B cell (primary cell): ENCODE measurements at regions not wholly inside any gene's neighbourhood (a gene's known extent, or its start where the extent isn't known, plus 50 kb on each side); places are given as distances from the start of the nearest gene placed in this dataset.

Source experiments
- ATAC-seq: fragments of 200-7000 bp; cut with Tn5 transposase; one replicate; pipeline ENCODE4 v1.10.0; 2021; ENCODE audit warnings: low read depth, mild to moderate bottlenecking, moderate number of reproducible peaks, moderate library complexity
- CTCF ChIA-PET: fragments of 350-600 bp; sonication (Branson Sonifier 250); formaldehyde crosslinking; loops from one replicate; lab custom pipeline; 2021; ENCODE audit warnings: antibody characterized with exemption, inconsistent platforms; lab: Charles Lee
- POLR2A ChIA-PET: fragments of 350-600 bp; sonication (Branson Sonifier 250); formaldehyde crosslinking; loops from one replicate; lab custom pipeline; 2021; ENCODE audit warnings: antibody characterized with exemption; lab: Charles Lee
- DNase-seq: peaks from one replicate; pipeline ENCODE4 v3.0.0; 2013
- H2AFZ ChIP-seq: 2 replicates; pipeline ENCODE4 v1.6.1; 2012; ENCODE audit warnings: mild to moderate bottlenecking, low read depth, low read length; ENCODE audit not compliant: insufficient read depth, poor library complexity, severe bottlenecking
- H3K27ac ChIP-seq, 2 donors: 1 replicate in 1 of 2; 2 replicates in 1 of 2; pipeline ENCODE4 v1.5.1; 2012 to 2013; ENCODE audit warnings: low read length in 2 of 2, mild to moderate bottlenecking in 2 of 2, moderate library complexity in 1 of 2
- H3K27me3 ChIP-seq, 4 experiments: fragments of 200-600 bp in 1 of 4; sonication (generic) in 1 of 4; replicated peaks in 1 of 4; 1 replicate in 2 of 4; 2 replicates in 2 of 4; pipeline versions ENCODE4 v1.6.1 to v1.7.0; 2013 to 2016; ENCODE audit warnings: low read length in 3 of 4, mild to moderate bottlenecking in 2 of 4, mixed read lengths in 1 of 4, moderate library complexity in 1 of 4; ENCODE audit not compliant: insufficient read depth in 4 of 4, control insufficient read depth in 3 of 4; ENCODE audit errors: control extremely low read depth in 1 of 4
- H3K36me3 ChIP-seq, 2 experiments: replicated peaks in 1 of 2; 1 replicate in 1 of 2; 2 replicates in 1 of 2; pipeline versions ENCODE4 v1.6.1 to v1.7.1; 2013; ENCODE audit warnings: low read length in 1 of 2; ENCODE audit not compliant: insufficient read depth in 2 of 2, control insufficient read depth in 1 of 2; ENCODE audit errors: control extremely low read depth in 1 of 2, extremely low read depth in 1 of 2
- H3K4me1 ChIP-seq, 2 donors: fragments of 200-600 bp in 1 of 2; sonication (generic) in 1 of 2; 1 replicate in 1 of 2; 2 replicates in 1 of 2; pipeline versions ENCODE4 v1.5.1 to v1.6.1; 2013 to 2017; ENCODE audit warnings: low read length in 2 of 2; ENCODE audit not compliant: control insufficient read depth in 2 of 2, insufficient read depth in 2 of 2
- H3K4me2 ChIP-seq: replicated peaks from 2 replicates; pipeline ENCODE3; 2012; ENCODE audit warnings: mild to moderate bottlenecking, low read depth, low read length; ENCODE audit not compliant: poor library complexity, severe bottlenecking
- H3K4me3 ChIP-seq, 5 experiments: fragments of 200-600 bp in 1 of 5; sonication (generic) in 1 of 5; 1 replicate in 3 of 5; 2 replicates in 2 of 5; pipeline versions ENCODE4 v1.5.1 to v1.7.0; 2011 to 2016; ENCODE audit warnings: low read length in 4 of 5, mild to moderate bottlenecking in 4 of 5, low read depth in 2 of 5, control low read depth in 1 of 5, moderate library complexity in 1 of 5; ENCODE audit not compliant: insufficient read depth in 1 of 5; ENCODE audit errors: control extremely low read depth in 1 of 5, extremely low read depth in 1 of 5
- H3K79me2 ChIP-seq: fragments of 200-600 bp; sonication (generic); one replicate; pipeline ENCODE4 v1.6.0; 2016; ENCODE audit warnings: low read length; ENCODE audit not compliant: control insufficient read depth, insufficient read depth
- H3K9ac ChIP-seq: fragments of 200-600 bp; sonication (generic); 2 replicates; pipeline ENCODE4 v1.6.1; 2017; ENCODE audit warnings: mild to moderate bottlenecking, low read length, moderate library complexity
- H3K9me3 ChIP-seq, 3 donors: one replicate each; pipeline versions ENCODE4 v1.6.1 to v1.7.1; 2013; ENCODE audit warnings: low read length in 2 of 3; ENCODE audit not compliant: control insufficient read depth in 2 of 3, insufficient read depth in 1 of 3; ENCODE audit errors: control extremely low read depth in 1 of 3
- H4K20me1 ChIP-seq: 2 replicates; pipeline ENCODE4 v1.6.0; 2012; ENCODE audit warnings: mild to moderate bottlenecking, low read length; ENCODE audit not compliant: insufficient read depth, control insufficient read depth, poor library complexity, severe bottlenecking
- H3K27ac Mint-ChIP-seq: one replicate; pipeline ENCODE4 v1.8.0; 2021; ENCODE audit warnings: mixed read lengths
- H3K27me3 Mint-ChIP-seq: one replicate; pipeline ENCODE4 v1.8.0; 2021; ENCODE audit warnings: mixed read lengths
- H3K4me1 Mint-ChIP-seq: one replicate; pipeline ENCODE4 v1.8.0; 2021; ENCODE audit warnings: mixed read lengths
- H3K4me3 Mint-ChIP-seq: one replicate; pipeline ENCODE4 v1.8.0; 2021; ENCODE audit warnings: mixed read lengths
- H3K9me3 Mint-ChIP-seq: one replicate; pipeline ENCODE4 v1.8.0; 2022; ENCODE audit warnings: mixed read lengths; ENCODE audit not compliant: insufficient read depth
- CTCF ChIP-seq: fragments of 200-600 bp; IDR thresholded peaks from one replicate; pipeline ENCODE4 v1.8.0; 2022; ENCODE audit warnings: antibody characterized with exemption, mild to moderate bottlenecking
- EZH2 ChIP-seq: IDR thresholded peaks from 2 replicates; pipeline ENCODE4 v1.6.1; 2012; ENCODE audit warnings: borderline replicate concordance, low read depth, mild to moderate bottlenecking, moderate library complexity, low read length; ENCODE audit not compliant: insufficient read depth, poor library complexity, severe bottlenecking
- WGBS: methylation state at CpG from one replicate; pipeline ENCODE4 v1.1.5; 2013; ENCODE audit warnings: missing lambda C conversion rate; ENCODE audit not compliant: insufficient coverage; 5-methylcytosine and 5-hydroxymethylcytosine counted together
- intact Hi-C: fragments of 100-400 bp; cut with micrococcal nuclease; formaldehyde crosslinking; loops from one replicate; pipeline ENCODE4 v1.10.0; 2022

DNA sequence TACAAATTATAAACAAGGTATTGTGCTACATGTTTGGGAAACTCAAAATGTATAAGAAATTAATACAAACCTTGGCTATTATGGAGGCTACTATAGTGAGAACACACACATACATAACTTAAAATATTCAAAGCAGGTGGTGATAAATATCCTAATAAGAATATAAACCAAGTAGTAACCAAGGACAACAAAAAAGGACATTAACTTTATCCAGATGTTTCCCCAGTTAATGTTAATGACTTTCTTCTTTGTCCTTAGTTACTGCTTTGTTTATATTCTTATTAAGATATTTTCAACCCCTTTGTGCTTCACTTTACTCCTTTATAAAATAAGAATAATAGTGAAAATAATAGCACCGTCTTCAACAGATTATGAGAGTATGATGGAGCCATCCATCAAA is 241.6 kb downstream of the CALCRL start:
- no peak for DNase-seq
- intact Hi-C loops, result no loop called here
- no peaks in the 10 kb centered on the region for H3K36me3 ChIP-seq
- H3K27me3 Mint-ChIP-seq, result no peaks in the 10 kb centered on the region
- H3K27ac ChIP-seq, result no peak overlapping the region
- H3K9me3 Mint-ChIP-seq, result peaks cover 3% of the 10 kb centered on the region
- H3K4me2 ChIP-seq, result no peak overlapping the region
- H3K27me3 ChIP-seq, result no peaks in the 10 kb centered on the region
- ChIA-PET POLR2A (no interaction called here), CTCF (no interaction called here)
- H3K4me1 ChIP-seq, result no peaks in the 10 kb centered on the region
- ATAC-seq, result no peak
- TF ChIP-seq CTCF (no peak), EZH2 (no peak)
- H3K79me2 ChIP-seq, result no peaks in the 10 kb centered on the region
- no peaks in the 10 kb centered on the region for H4K20me1 ChIP-seq
- H2AFZ ChIP-seq, result no peak overlapping the region
- WGBS, result no CpG with 5 or more reads among the region's 1 CpG
- no peak overlapping the region for H3K4me3 Mint-ChIP-seq
- no peak overlapping the region for H3K4me3 ChIP-seq
- no peak overlapping the region for H3K27ac Mint-ChIP-seq
- H3K4me1 Mint-ChIP-seq, result no peaks in the 10 kb centered on the region
- H3K9ac ChIP-seq, result no peak overlapping the region
- H3K9me3 ChIP-seq, result peaks cover 0 to 2% (median 0%) of the 10 kb centered on the region in 3 donors

GRCh38 chr2:187206071-187206470 is 242.0 kb downstream of the CALCRL start:
- Histone ChIP-seq H3K79me2 (no peaks in the 10 kb centered on the region), H3K4me3 (no peak overlapping the region), H3K27ac (no peak overlapping the region), H3K9ac (no peak overlapping the region), H4K20me1 (no peaks in the 10 kb centered on the region), H3K36me3 (no peaks in the 10 kb centered on the region), H2AFZ (no peak overlapping the region), H3K27me3 (no peaks in the 10 kb centered on the region), H3K4me2 (no peak overlapping the region), H3K4me1 (no peaks in the 10 kb centered on the region), H3K9me3 (peaks cover 0 to 2% (median 0%) of the 10 kb centered on the region in 3 donors)
- Mint-ChIP-seq H3K9me3 (peaks cover 1% of the 10 kb centered on the region), H3K4me3 (no peak overlapping the region), H3K4me1 (no peaks in the 10 kb centered on the region), H3K27ac (no peak overlapping the region), H3K27me3 (no peaks in the 10 kb centered on the region)
- intact Hi-C loops, result no loop called here
- WGBS, result 100% methylated on average over 1 of the region's 4 CpGs
- CTCF ChIA-PET, result no interaction called here
- TF ChIP-seq EZH2, result no peak
- TF ChIP-seq CTCF, result no peak
- POLR2A ChIA-PET, result no interaction called here
- ATAC-seq, result no peak
- DNase-seq, result no peak
